Progenitor cell of endocrine pancreas (in vitro differentiated cells): ENCODE measurements at regions not wholly inside any gene's neighbourhood (a gene's known extent, or its start where the extent isn't known, plus 50 kb on each side); places are given as distances from the start of the nearest gene placed in this dataset.

Experiments
- DNase-seq: peaks from one replicate; pipeline ENCODE4 v3.0.0; 2021; ENCODE audit warnings: low spot score; ENCODE audit not compliant: unreplicated experiment
- H3K27ac Mint-ChIP-seq: 2 replicates; pipeline ENCODE4 v1.8.0; 2021; ENCODE audit warnings: mild to moderate bottlenecking, moderate library complexity, mixed read lengths
- H3K27me3 Mint-ChIP-seq: 2 replicates; pipeline ENCODE4 v1.8.0; 2021; ENCODE audit warnings: mixed read lengths
- H3K36me3 Mint-ChIP-seq: 2 replicates; pipeline ENCODE4 v1.8.0; 2022; ENCODE audit warnings: mixed read lengths; ENCODE audit not compliant: insufficient read depth
- H3K4me1 Mint-ChIP-seq: 2 replicates; pipeline ENCODE4 v1.8.0; 2021; ENCODE audit warnings: low read depth, mixed read lengths
- H3K4me3 Mint-ChIP-seq: 2 replicates; pipeline ENCODE4 v1.8.0; 2021; ENCODE audit warnings: low read depth, mild to moderate bottlenecking, moderate library complexity, mixed read lengths
- H3K9me3 Mint-ChIP-seq: 2 replicates; pipeline ENCODE4 v1.8.0; 2021; ENCODE audit warnings: low read depth, mixed read lengths
- TF ChIP-seq, protein P1 (sequence below): fragments of 200-600 bp; sonication (generic); IDR thresholded peaks from one replicate; pipeline ENCODE4 v1.5.0; 2021; ENCODE audit warnings: antibody characterized with exemption, mild to moderate bottlenecking; ENCODE audit not compliant: unreplicated experiment

DNA sequence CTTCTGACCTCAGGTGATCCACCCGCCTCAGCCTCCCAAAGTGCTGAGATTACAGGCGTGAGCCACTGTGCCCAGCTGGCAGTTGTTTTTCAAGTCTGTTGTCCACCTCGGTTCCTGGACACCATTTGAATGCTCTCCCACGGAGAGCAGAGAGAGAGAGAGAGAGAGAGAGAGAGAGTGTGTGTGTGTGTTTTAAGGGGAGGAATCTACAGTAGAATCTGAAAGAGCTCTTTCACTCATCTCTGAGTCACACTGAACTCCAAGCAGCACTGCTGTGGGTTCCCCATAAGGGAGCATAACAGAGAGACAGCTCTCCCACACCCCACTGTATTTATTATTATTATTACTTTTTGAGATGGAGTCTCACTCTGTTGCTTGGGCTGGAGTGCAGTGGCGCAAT, 156.6 kb downstream of the RPLP1 start:
- H3K27me3 Mint-ChIP-seq, result peaks cover 83% of the 10 kb centered on the region
- H3K9me3 Mint-ChIP-seq, result no peaks in the 10 kb centered on the region
- no peak overlapping the region for H3K27ac Mint-ChIP-seq
- peaks cover 1% of the 10 kb centered on the region for H3K36me3 Mint-ChIP-seq
- no peak for DNase-seq
- no peak overlapping the region for H3K4me3 Mint-ChIP-seq
- peaks cover 4% of the 10 kb centered on the region for H3K4me1 Mint-ChIP-seq
- TF ChIP-seq, protein P1, sequence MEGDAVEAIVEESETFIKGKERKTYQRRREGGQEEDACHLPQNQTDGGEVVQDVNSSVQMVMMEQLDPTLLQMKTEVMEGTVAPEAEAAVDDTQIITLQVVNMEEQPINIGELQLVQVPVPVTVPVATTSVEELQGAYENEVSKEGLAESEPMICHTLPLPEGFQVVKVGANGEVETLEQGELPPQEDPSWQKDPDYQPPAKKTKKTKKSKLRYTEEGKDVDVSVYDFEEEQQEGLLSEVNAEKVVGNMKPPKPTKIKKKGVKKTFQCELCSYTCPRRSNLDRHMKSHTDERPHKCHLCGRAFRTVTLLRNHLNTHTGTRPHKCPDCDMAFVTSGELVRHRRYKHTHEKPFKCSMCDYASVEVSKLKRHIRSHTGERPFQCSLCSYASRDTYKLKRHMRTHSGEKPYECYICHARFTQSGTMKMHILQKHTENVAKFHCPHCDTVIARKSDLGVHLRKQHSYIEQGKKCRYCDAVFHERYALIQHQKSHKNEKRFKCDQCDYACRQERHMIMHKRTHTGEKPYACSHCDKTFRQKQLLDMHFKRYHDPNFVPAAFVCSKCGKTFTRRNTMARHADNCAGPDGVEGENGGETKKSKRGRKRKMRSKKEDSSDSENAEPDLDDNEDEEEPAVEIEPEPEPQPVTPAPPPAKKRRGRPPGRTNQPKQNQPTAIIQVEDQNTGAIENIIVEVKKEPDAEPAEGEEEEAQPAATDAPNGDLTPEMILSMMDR, result no peak

DNA sequence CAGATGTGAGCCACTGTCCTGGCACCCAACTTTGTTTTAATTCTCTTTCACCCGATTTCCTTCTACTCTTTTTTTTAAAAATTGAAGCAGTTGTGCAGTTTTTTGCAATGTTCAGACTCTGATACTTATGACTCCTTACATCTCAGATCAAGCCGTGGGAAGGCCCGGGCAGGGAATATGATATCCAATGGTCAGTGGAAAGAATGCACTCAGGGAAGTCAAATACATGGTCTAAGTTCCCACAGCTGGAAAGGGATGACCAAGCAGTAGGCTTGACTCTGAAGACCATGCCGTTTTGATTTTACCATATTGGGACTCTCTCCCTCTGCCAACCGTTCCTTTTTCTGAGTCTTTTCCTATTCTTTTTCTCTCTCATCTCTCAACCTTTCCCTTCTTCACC, 157.2 kb downstream of the RPLP1 start:
- TF ChIP-seq, protein P1, result no peak
- H3K36me3 Mint-ChIP-seq, result peaks cover 1% of the 10 kb centered on the region
- H3K9me3 Mint-ChIP-seq, result no peaks in the 10 kb centered on the region
- no peak overlapping the region for H3K4me3 Mint-ChIP-seq
- H3K27me3 Mint-ChIP-seq, result peaks cover 86% of the 10 kb centered on the region
- H3K4me1 Mint-ChIP-seq, result no peaks in the 10 kb centered on the region
- no peak overlapping the region for H3K27ac Mint-ChIP-seq
- DNase-seq, result no peak

DNA sequence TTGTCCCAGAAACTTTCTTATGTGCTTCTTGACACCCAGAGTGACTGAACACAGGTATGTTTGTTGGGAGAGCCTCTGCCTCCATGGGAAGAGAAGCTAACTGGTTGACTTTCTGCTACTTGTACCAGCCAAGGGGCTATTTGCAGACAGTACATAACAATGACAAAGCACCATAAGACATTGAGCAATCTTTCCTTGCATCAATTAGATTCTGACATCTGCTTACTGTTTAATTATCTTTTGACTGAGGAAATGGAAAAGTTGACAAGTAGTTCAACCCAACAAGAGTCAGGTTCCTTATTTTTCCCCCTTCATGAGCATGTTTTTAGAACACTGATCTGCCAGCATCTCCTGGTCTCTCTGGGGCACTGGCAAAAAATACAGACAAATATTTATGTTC, 157.7 kb downstream of the RPLP1 start:
- H3K9me3 Mint-ChIP-seq, result no peaks in the 10 kb centered on the region
- no peak for DNase-seq
- TF ChIP-seq, protein P1, result no peak
- H3K36me3 Mint-ChIP-seq, result peaks cover 1% of the 10 kb centered on the region
- H3K4me1 Mint-ChIP-seq, result no peaks in the 10 kb centered on the region
- no peak overlapping the region for H3K4me3 Mint-ChIP-seq
- H3K27ac Mint-ChIP-seq, result no peak overlapping the region
- peaks cover 89% of the 10 kb centered on the region for H3K27me3 Mint-ChIP-seq

DNA sequence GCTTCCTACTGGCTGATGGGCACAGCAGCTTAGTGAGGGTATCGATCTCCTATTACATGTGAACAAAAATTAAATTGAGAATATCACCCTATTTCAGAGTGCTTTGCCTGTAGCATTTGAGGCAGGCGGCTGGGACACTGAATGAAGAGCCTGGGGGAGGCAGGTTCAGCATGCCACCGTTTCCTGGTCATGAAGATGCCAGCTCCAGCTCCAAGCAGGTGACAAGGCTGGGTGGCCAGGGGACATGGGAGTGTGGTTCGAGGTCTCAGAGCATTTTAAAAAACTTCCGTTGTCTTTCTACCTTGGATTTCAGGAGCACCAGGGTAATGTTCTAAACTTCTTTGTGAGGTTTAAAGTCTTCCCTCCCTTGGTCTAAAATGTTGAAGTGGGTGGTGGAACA, 158.2 kb downstream of the RPLP1 start:
- H3K4me3 Mint-ChIP-seq, result no peak overlapping the region
- peaks cover 3% of the 10 kb centered on the region for H3K4me1 Mint-ChIP-seq
- no peak overlapping the region for H3K27ac Mint-ChIP-seq
- peaks cover 1% of the 10 kb centered on the region for H3K36me3 Mint-ChIP-seq
- peaks cover 88% of the 10 kb centered on the region for H3K27me3 Mint-ChIP-seq
- H3K9me3 Mint-ChIP-seq, result no peaks in the 10 kb centered on the region
- TF ChIP-seq, protein P1, result no peak
- DNase-seq, result no peak

DNA sequence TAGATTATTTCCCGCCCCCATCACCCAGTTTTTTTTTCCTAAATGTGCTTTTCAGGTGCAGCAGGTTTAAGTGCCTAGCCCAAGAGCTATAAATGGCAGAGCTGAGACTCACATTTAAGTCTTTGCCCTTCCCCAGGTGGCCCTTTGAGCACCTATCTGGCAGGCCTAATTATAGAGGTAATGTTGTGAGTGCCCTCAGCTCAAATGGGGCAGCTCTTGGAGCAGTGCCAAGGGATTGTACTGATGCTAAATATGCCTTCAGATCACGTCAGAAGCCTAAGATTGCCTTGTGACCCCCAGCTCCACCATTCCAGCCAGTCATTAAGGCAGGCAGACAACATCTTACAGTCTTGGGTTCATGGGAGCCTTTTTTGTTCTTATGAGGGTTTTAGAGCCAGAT, 159.5 kb downstream of the RPLP1 start:
- TF ChIP-seq, protein P1, result no peak
- no peak for DNase-seq
- Mint-ChIP-seq H3K27ac (no peak overlapping the region), H3K27me3 (peaks cover 76% of the 10 kb centered on the region), H3K9me3 (no peaks in the 10 kb centered on the region), H3K4me1 (peaks cover 3% of the 10 kb centered on the region), H3K36me3 (peaks cover 1% of the 10 kb centered on the region), H3K4me3 (no peak overlapping the region)
